SK-N-SH treated with all-trans-retinoic acid at 6 μM for 48 hours (cell line): ENCODE measurements at regions not wholly inside any gene's neighbourhood (a gene's known extent, or its start where the extent isn't known, plus 50 kb on each side); places are given as distances from the start of the nearest gene placed in this dataset.

ENCODE experiments used
- ARNTL ChIP-seq: fragments of 450-650 bp; formaldehyde crosslinking; IDR thresholded peaks from 2 replicates; pipeline ENCODE4 v1.5.0; 2020; ENCODE audit warnings: low read depth, mild to moderate bottlenecking, moderate library complexity, borderline replicate concordance
- GLIS3 ChIP-seq: fragments of 250-450 bp; sonication (Bioruptor Pico); IDR thresholded peaks from 2 replicates; pipeline ENCODE4 v1.5.0; 2020; ENCODE audit warnings: mild to moderate bottlenecking, moderate library complexity
- TCF4 ChIP-seq: fragments of 250-450 bp; sonication (Bioruptor Pico); IDR thresholded peaks from 2 replicates; pipeline ENCODE4 v1.8.0; 2021; ENCODE audit warnings: mild to moderate bottlenecking, moderate library complexity, borderline replicate concordance
- ZFP30 ChIP-seq: fragments of 450-650 bp; formaldehyde crosslinking; IDR thresholded peaks from 2 replicates; pipeline ENCODE4 v1.5.0; 2022; ENCODE audit warnings: mild to moderate bottlenecking, moderate library complexity
- TF ChIP-seq, protein P1 (sequence below): fragments of 250-450 bp; sonication (Bioruptor Pico); IDR thresholded peaks from 2 replicates; pipeline ENCODE4 v1.5.1; 2020; ENCODE audit warnings: low read depth, mild to moderate bottlenecking, moderate library complexity

GRCh38 chr14:88967299-88967698 is 142.8 kb downstream of the TTC8 start:
- no peak for TF ChIP-seq GLIS3
- no peak for TF ChIP-seq ARNTL (CRISPR knock-in tag)
- no peak for TF ChIP-seq ZFP30
- TF ChIP-seq TCF4: no peak
- TF ChIP-seq, protein P1, sequence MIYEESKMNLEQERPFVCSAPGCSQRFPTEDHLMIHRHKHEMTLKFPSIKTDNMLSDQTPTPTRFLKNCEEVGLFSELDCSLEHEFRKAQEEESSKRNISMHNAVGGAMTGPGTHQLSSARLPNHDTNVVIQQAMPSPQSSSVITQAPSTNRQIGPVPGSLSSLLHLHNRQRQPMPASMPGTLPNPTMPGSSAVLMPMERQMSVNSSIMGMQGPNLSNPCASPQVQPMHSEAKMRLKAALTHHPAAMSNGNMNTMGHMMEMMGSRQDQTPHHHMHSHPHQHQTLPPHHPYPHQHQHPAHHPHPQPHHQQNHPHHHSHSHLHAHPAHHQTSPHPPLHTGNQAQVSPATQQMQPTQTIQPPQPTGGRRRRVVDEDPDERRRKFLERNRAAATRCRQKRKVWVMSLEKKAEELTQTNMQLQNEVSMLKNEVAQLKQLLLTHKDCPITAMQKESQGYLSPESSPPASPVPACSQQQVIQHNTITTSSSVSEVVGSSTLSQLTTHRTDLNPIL (CRISPR knock-in tag): no peak
